GM12878 (cell line): ENCODE measurements at regions not wholly inside any gene's neighbourhood (a gene's known extent, or its start where the extent isn't known, plus 50 kb on each side); places are given as distances from the start of the nearest gene placed in this dataset.

Source experiments
- ATAC-seq: fragments of 200-7000 bp; cut with Tn5 transposase; 3 replicates; pipeline ENCODE4 v1.9.1; 2020; ENCODE audit warnings: mild to moderate bottlenecking, moderate library complexity
- BruUV-seq: library from RNA; stranded (reverse); fragments of 400-500 nt; replicated peaks from 2 replicates; lab custom pipeline; 2021; lab: Mats Ljungman, UMichigan
- CTCF ChIA-PET: fragments of 300-600 bp; sonication (Branson Sonifier 250); formaldehyde crosslinking; extraction: SDS; loops from one replicate; lab custom pipeline; 2021; ENCODE audit warnings: inconsistent platforms; lab: Yijun Ruan, JAX
- POLR2A ChIA-PET: fragments of 350-600 bp; formaldehyde crosslinking; extraction: SDS; loops from one replicate; lab custom pipeline; 2021; ENCODE audit warnings: inconsistent platforms; lab: Charles Lee
- RAD21 ChIA-PET: fragments of 300-600 bp; sonication (Branson Sonifier 250); formaldehyde crosslinking; loops from one replicate; lab custom pipeline; 2023; ENCODE audit warnings: antibody characterized with exemption; ENCODE audit not compliant: unreplicated experiment; lab: Charles Lee
- SMC1A ChIA-PET: fragments of 300-600 bp; sonication (Branson Sonifier 250); formaldehyde crosslinking; loops from one replicate; lab custom pipeline; 2023; ENCODE audit not compliant: unreplicated experiment, uncharacterized antibody; lab: Charles Lee
- DNase-seq: peaks from one replicate; pipeline ENCODE4 v3.0.0-alpha.2; 2011; ENCODE audit warnings: low read depth, low spot score
- FAIRE-seq: peaks from 3 replicates; lab custom pipeline; 2011; peaks lifted over from hg19 to GRCh38; lab: Jason Lieb, UNC
- H2AFZ ChIP-seq: 2 replicates; pipeline ENCODE4 v1.6.0; 2011; ENCODE audit warnings: low read depth, low read length, control low read depth; ENCODE audit not compliant: control insufficient read depth
- H3K27ac ChIP-seq: 2 replicates; pipeline ENCODE4 v1.5.1; 2011; ENCODE audit warnings: control low read depth; ENCODE audit not compliant: control insufficient read depth, insufficient read depth
- H3K27me3 ChIP-seq, 2 experiments: replicated peaks in 1 of 2; 2 replicates each; pipeline versions ENCODE4 v1.6.0 to v1.6.1; 2011; ENCODE audit warnings: low read length in 1 of 2; ENCODE audit not compliant: control insufficient read depth in 2 of 2, insufficient read depth in 2 of 2
- H3K36me3 ChIP-seq, 2 experiments: 2 replicates each; pipeline ENCODE4 v1.5.1; 2011; ENCODE audit warnings: low read length in 1 of 2; ENCODE audit not compliant: control insufficient read depth in 2 of 2, insufficient read depth in 2 of 2
- H3K4me1 ChIP-seq: 2 replicates; pipeline ENCODE4 v1.6.1; 2011; ENCODE audit warnings: mild to moderate bottlenecking, low read length, moderate library complexity, mixed read lengths; ENCODE audit not compliant: control insufficient read depth, insufficient read depth
- H3K4me2 ChIP-seq: 2 replicates; pipeline ENCODE4 v1.6.0; 2011; ENCODE audit warnings: control low read depth; ENCODE audit not compliant: control insufficient read depth, insufficient read depth
- H3K4me3 ChIP-seq: fragments of 200-600 bp; sonication (generic); 2 replicates; pipeline ENCODE4 v1.5.1; 2016
- H3K79me2 ChIP-seq: 2 replicates; pipeline ENCODE4 v1.6.0; 2011; ENCODE audit warnings: low read length; ENCODE audit not compliant: control insufficient read depth, insufficient read depth
- H3K9ac ChIP-seq: 2 replicates; pipeline ENCODE4 v1.8.0; 2011; ENCODE audit warnings: low read length, control low read depth, mixed read lengths; ENCODE audit not compliant: control insufficient read depth, insufficient read depth
- H3K9me3 ChIP-seq: replicated peaks from 3 replicates; pipeline ENCODE4 v1.5.1; 2011; ENCODE audit warnings: mild to moderate bottlenecking, low read length; ENCODE audit not compliant: control insufficient read depth, insufficient read depth
- H4K20me1 ChIP-seq: 2 replicates; pipeline ENCODE4 v1.6.0; 2011; ENCODE audit not compliant: control insufficient read depth, insufficient read depth
- CBX5 ChIP-seq: sonication (generic); IDR thresholded peaks from 2 replicates; pipeline ENCODE4 v1.6.1; 2016; ENCODE audit warnings: low read depth, moderate library complexity, mild to moderate bottlenecking, inconsistent platforms
- CHD1 ChIP-seq: IDR thresholded peaks from 2 replicates; pipeline ENCODE4 v1.6.1; 2012; ENCODE audit warnings: low read depth, low read length, improper control_type of control experiment
- CHD2 ChIP-seq: IDR thresholded peaks from 2 replicates; pipeline ENCODE4 v1.6.1; 2011; ENCODE audit warnings: low read depth, low read length, improper control_type of control experiment, borderline replicate concordance
- HCFC1 ChIP-seq: fragments of 150-350 bp; IDR thresholded peaks from 2 replicates; pipeline ENCODE4 v1.6.1; 2014; ENCODE audit warnings: low read length
- IKZF1 ChIP-seq: fragments of 450-650 bp; conservative IDR thresholded peaks from 2 replicates; pipeline ENCODE4 v1.6.1; 2017; ENCODE audit warnings: antibody characterized with exemption, mild to moderate bottlenecking
- LARP7 ChIP-seq: fragments of 450-650 bp; IDR thresholded peaks from 2 replicates; pipeline ENCODE4 v1.6.1; 2017; ENCODE audit warnings: mild to moderate bottlenecking
- MYC ChIP-seq: IDR thresholded peaks from 2 replicates; pipeline ENCODE4 v1.6.1; 2011; ENCODE audit warnings: mild to moderate bottlenecking, low read length, moderate library complexity, inconsistent platforms; ENCODE audit not compliant: insufficient read depth, insufficient replicate concordance, insufficient read length, severe bottlenecking
- PAX8 ChIP-seq: fragments of 450-650 bp; IDR thresholded peaks from 2 replicates; pipeline ENCODE4 v1.6.1; 2017; ENCODE audit warnings: mild to moderate bottlenecking, moderate library complexity
- POLR2AphosphoS2 ChIP-seq: IDR thresholded peaks from 2 replicates; pipeline ENCODE4 v1.6.1; 2011; ENCODE audit warnings: low read depth, mild to moderate bottlenecking, low read length, improper control_type of control experiment, moderate library complexity
- RBBP5 ChIP-seq: fragments of 200-600 bp; sonication (generic); conservative IDR thresholded peaks from 2 replicates; pipeline ENCODE4 v1.6.1; 2016
- RUNX3 ChIP-seq: IDR thresholded peaks from 2 replicates; pipeline ENCODE4 v1.6.1; 2012; ENCODE audit warnings: low read length, inconsistent platforms
- SMAD1 ChIP-seq: fragments of 450-650 bp; IDR thresholded peaks from 2 replicates; pipeline ENCODE4 v1.6.1; 2018; ENCODE audit warnings: mild to moderate bottlenecking, low read depth; ENCODE audit not compliant: partially characterized antibody
- SMC3 ChIP-seq: IDR thresholded peaks from 2 replicates; pipeline ENCODE4 v1.6.1; 2011; ENCODE audit warnings: low read length, improper control_type of control experiment, borderline replicate concordance
- STAT1 ChIP-seq: fragments of 450-650 bp; conservative IDR thresholded peaks from 2 replicates; pipeline ENCODE4 v1.6.1; 2014; ENCODE audit warnings: antibody characterized with exemption, mild to moderate bottlenecking
- WGBS: methylation state at CpG from one replicate; pipeline ENCODE4 v1.1.6; 2016; ENCODE audit warnings: low lambda C conversion rate; ENCODE audit not compliant: insufficient replicate concordance, insufficient coverage; ENCODE audit errors: missing lambda C conversion rate; 5-methylcytosine and 5-hydroxymethylcytosine counted together
- in situ Hi-C: fragments of 300-500 bp; cut with MboI; formaldehyde crosslinking; loops from 9 replicates; pipeline ENCODE4 v1.14.3; 2018; ENCODE audit warnings: mixed read lengths
- intact Hi-C: fragments of 100-400 bp; cut with micrococcal nuclease; formaldehyde crosslinking; loops from one replicate; pipeline ENCODE4 v1.14.2; 2022; ENCODE audit not compliant: unreplicated experiment
- TF ChIP-seq, protein P1 (sequence below): fragments of 450-650 bp; formaldehyde crosslinking; IDR thresholded peaks from 2 replicates; pipeline ENCODE4 v1.5.0; 2022; ENCODE audit warnings: mild to moderate bottlenecking, missing genetic modification characterization

DNA sequence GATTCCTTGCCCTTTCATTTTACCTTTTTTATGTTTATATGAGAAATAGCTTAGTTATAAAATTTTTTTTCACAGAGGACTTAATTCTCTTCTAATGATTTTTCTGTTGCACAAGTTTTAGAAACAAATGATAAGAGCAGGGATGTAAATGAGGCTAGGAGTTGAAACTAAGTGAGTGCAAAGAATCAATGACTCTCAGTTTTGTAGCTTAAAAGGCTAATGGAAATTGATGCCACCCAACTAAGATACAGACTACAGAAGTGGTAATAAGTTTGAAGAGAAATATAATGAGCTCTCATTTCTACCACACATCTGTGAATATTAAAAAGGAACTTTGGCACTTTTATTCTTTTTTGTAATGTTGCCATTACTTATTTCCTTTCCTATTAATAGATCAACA, 105.1 kb downstream of the LURAP1L start:
- H3K27me3 ChIP-seq, result no peaks in the 10 kb centered on the region
- ChIA-PET SMC1A (interaction anchor here (1.0 kb wide), 1 partner anchor 108 kb away, joined by 3 read pairs; no protein-coding TSS in a partner anchor), CTCF (interaction anchor here (0.7 to 1.0 kb wide), 2 partner anchors 103 to 159 kb away, joined by 3 to 4 read pairs; no protein-coding TSS in a partner anchor), POLR2A (no interaction called here), RAD21 (no interaction called here)
- H3K36me3 ChIP-seq, result no peaks in the 10 kb centered on the region
- no peak overlapping the region for H3K4me3 ChIP-seq
- TF ChIP-seq RUNX3 (no peak), CHD1 (no peak), MYC (no peak), PAX8 (no peak), CHD2 (no peak)
- H4K20me1 ChIP-seq, result no peaks in the 10 kb centered on the region
- no peak for DNase-seq
- no peak for ATAC-seq
- no peak overlapping the region for H3K9ac ChIP-seq
- intact Hi-C loops, result no loop called here
- H3K79me2 ChIP-seq, result no peaks in the 10 kb centered on the region
- H3K4me1 ChIP-seq, result no peaks in the 10 kb centered on the region
- no peaks in the 10 kb centered on the region for H3K9me3 ChIP-seq
- no peak for FAIRE-seq
- in situ Hi-C loops, result no loop called here
- no peak overlapping the region for H3K27ac ChIP-seq
- no peak overlapping the region for H2AFZ ChIP-seq
- no TSS peak for BruUV-seq
- no peak overlapping the region for H3K4me2 ChIP-seq

- CTCF ChIA-PET, result interaction anchor here (1.0 kb wide), 1 partner anchor 160 kb away, joined by 4 read pairs; no protein-coding TSS in a partner anchor
- intact Hi-C loops (no loop called here), in situ Hi-C loops (no loop called here)
- H3K9me3 ChIP-seq, result no peaks in the 10 kb centered on the region
- H3K79me2 ChIP-seq, result no peaks in the 10 kb centered on the region
- POLR2A ChIA-PET, result no interaction called here
- BruUV-seq, result no TSS peak
- FAIRE-seq, result no peak
- no peak overlapping the region for H3K9ac ChIP-seq
- ATAC-seq, result no peak
- H3K27me3 ChIP-seq, result no peaks in the 10 kb centered on the region
- SMC1A ChIA-PET, result no interaction called here
- no peak overlapping the region for H2AFZ ChIP-seq
- no peak for DNase-seq
- RAD21 ChIA-PET, result no interaction called here
- H3K36me3 ChIP-seq, result no peaks in the 10 kb centered on the region
- H3K4me1 ChIP-seq, result no peaks in the 10 kb centered on the region
- no peak overlapping the region for H3K4me2 ChIP-seq
- WGBS, result 8% methylated on average over 3 of the region's 3 CpGs
- no peak overlapping the region for H3K27ac ChIP-seq
- no peak overlapping the region for H3K4me3 ChIP-seq
- no peaks in the 10 kb centered on the region for H4K20me1 ChIP-seq
- no peak for TF ChIP-seq POLR2AphosphoS2
- no peak for TF ChIP-seq LARP7
- no peak for TF ChIP-seq IKZF1
- no peak for TF ChIP-seq SMC3
- no peak for TF ChIP-seq STAT1
- no peak for TF ChIP-seq RBBP5
- TF ChIP-seq HCFC1, result no peak
- no peak for TF ChIP-seq CBX5
- TF ChIP-seq, protein P1, sequence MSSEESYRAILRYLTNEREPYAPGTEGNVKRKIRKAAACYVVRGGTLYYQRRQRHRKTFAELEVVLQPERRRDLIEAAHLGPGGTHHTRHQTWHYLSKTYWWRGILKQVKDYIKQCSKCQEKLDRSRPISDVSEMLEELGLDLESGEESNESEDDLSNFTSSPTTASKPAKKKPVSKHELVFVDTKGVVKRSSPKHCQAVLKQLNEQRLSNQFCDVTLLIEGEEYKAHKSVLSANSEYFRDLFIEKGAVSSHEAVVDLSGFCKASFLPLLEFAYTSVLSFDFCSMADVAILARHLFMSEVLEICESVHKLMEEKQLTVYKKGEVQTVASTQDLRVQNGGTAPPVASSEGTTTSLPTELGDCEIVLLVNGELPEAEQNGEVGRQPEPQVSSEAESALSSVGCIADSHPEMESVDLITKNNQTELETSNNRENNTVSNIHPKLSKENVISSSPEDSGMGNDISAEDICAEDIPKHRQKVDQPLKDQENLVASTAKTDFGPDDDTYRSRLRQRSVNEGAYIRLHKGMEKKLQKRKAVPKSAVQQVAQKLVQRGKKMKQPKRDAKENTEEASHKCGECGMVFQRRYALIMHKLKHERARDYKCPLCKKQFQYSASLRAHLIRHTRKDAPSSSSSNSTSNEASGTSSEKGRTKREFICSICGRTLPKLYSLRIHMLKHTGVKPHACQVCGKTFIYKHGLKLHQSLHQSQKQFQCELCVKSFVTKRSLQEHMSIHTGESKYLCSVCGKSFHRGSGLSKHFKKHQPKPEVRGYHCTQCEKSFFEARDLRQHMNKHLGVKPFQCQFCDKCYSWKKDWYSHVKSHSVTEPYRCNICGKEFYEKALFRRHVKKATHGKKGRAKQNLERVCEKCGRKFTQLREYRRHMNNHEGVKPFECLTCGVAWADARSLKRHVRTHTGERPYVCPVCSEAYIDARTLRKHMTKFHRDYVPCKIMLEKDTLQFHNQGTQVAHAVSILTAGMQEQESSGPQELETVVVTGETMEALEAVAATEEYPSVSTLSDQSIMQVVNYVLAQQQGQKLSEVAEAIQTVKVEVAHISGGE (CRISPR knock-in tag), result no peak
- TF ChIP-seq SMAD1, result no peak
These were observed 105.7 kb downstream of the LURAP1L start for GRCh38 chr9:12880406-12881015.
